SH-SY5Y (cell line): ENCODE measurements at regions not wholly inside any gene's neighbourhood (a gene's known extent, or its start where the extent isn't known, plus 50 kb on each side); places are given as distances from the start of the nearest gene placed in this dataset.

Experiments
- GATA2 ChIP-seq: IDR thresholded peaks from 2 replicates; pipeline ENCODE4 v1.6.1; 2011; ENCODE audit warnings: mild to moderate bottlenecking, low read depth, low read length
- GATA3 ChIP-seq: IDR thresholded peaks from 2 replicates; pipeline ENCODE4 v1.6.1; 2011; ENCODE audit warnings: low read depth, mild to moderate bottlenecking, low read length, moderate library complexity

- TF ChIP-seq GATA3 (no peak), GATA2 (no peak)
These were observed 104.8 kb downstream of the EBNA1BP2 start for GRCh38 chr1:43067233-43067745.
